Trophoblast cell (in vitro differentiated cells and primary cell): ENCODE measurements at regions not wholly inside any gene's neighbourhood (a gene's known extent, or its start where the extent isn't known, plus 50 kb on each side); places are given as distances from the start of the nearest gene placed in this dataset.

Source experiments
- DNase-seq, 2 donors: peaks; one replicate each; pipeline ENCODE4 v3.0.0-alpha.2; 2016
- H2AFZ ChIP-seq: 2 replicates; pipeline ENCODE4 v1.6.1; 2013; ENCODE audit warnings: low read length, moderate library complexity, mild to moderate bottlenecking; ENCODE audit not compliant: insufficient read depth, poor library complexity
- H2AK5ac ChIP-seq: 2 replicates; pipeline ENCODE4 v1.6.1; 2013; ENCODE audit warnings: mild to moderate bottlenecking, low read length
- H2BK120ac ChIP-seq: 2 replicates; pipeline ENCODE4 v1.6.1; 2013; ENCODE audit warnings: low read length, mild to moderate bottlenecking, moderate library complexity; ENCODE audit not compliant: insufficient read depth, poor library complexity
- H2BK12ac ChIP-seq: 2 replicates; pipeline ENCODE4 v1.6.1; 2013; ENCODE audit warnings: mild to moderate bottlenecking, low read length, moderate library complexity
- H2BK5ac ChIP-seq: 2 replicates; pipeline ENCODE4 v1.6.1; 2013; ENCODE audit warnings: low read length, low read depth, moderate library complexity, mild to moderate bottlenecking; ENCODE audit not compliant: poor library complexity
- H3K14ac ChIP-seq: 2 replicates; pipeline ENCODE4 v1.6.1; 2013; ENCODE audit warnings: mild to moderate bottlenecking, low read length
- H3K18ac ChIP-seq: 2 replicates; pipeline ENCODE4 v1.6.1; 2013; ENCODE audit warnings: mild to moderate bottlenecking, low read length
- H3K23ac ChIP-seq: 2 replicates; pipeline ENCODE4 v1.6.1; 2013; ENCODE audit warnings: low read length
- H3K27ac ChIP-seq: 2 replicates; pipeline ENCODE4 v1.5.1; 2013; ENCODE audit warnings: low read depth, mild to moderate bottlenecking, inconsistent platforms, low read length, moderate library complexity
- H3K27me3 ChIP-seq: 2 replicates; pipeline ENCODE4 v1.6.1; 2013; ENCODE audit warnings: inconsistent platforms, mild to moderate bottlenecking, low read length, moderate library complexity; ENCODE audit not compliant: insufficient read depth
- H3K36me3 ChIP-seq, 2 experiments: 1 replicate in 1 of 2; 2 replicates in 1 of 2; pipeline ENCODE4 v1.6.1; 2013; ENCODE audit warnings: low read length in 2 of 2, mild to moderate bottlenecking in 2 of 2, moderate library complexity in 1 of 2; ENCODE audit not compliant: insufficient read depth in 2 of 2, control insufficient read depth in 1 of 2
- H3K4ac ChIP-seq: 2 replicates; pipeline ENCODE4 v1.6.1; 2013; ENCODE audit warnings: low read depth, mild to moderate bottlenecking, low read length, moderate library complexity
- H3K4me1 ChIP-seq, 2 experiments: 1 replicate in 1 of 2; 2 replicates in 1 of 2; pipeline ENCODE4 v1.6.1; 2013; ENCODE audit warnings: low read length in 2 of 2, mild to moderate bottlenecking in 2 of 2, moderate library complexity in 1 of 2; ENCODE audit not compliant: insufficient read depth in 2 of 2, control insufficient read depth in 1 of 2
- H3K4me2 ChIP-seq: 2 replicates; pipeline ENCODE4 v1.6.1; 2013; ENCODE audit warnings: inconsistent platforms, mild to moderate bottlenecking, low read length, moderate library complexity
- H3K4me3 ChIP-seq: 2 replicates; pipeline ENCODE4 v1.5.1; 2013; ENCODE audit warnings: mild to moderate bottlenecking, low read depth, low read length, inconsistent platforms
- H3K79me1 ChIP-seq: one replicate; pipeline ENCODE4 v1.6.1; 2013; ENCODE audit warnings: low read length
- H3K79me2 ChIP-seq: 2 replicates; pipeline ENCODE4 v1.6.1; 2013; ENCODE audit warnings: low read length, mild to moderate bottlenecking; ENCODE audit not compliant: control insufficient read depth, insufficient read depth, poor library complexity
- H3K9ac ChIP-seq: 2 replicates; pipeline ENCODE4 v1.6.1; 2013; ENCODE audit warnings: mild to moderate bottlenecking, low read length
- H3K9me3 ChIP-seq: 2 replicates; pipeline ENCODE4 v1.6.1; 2013; ENCODE audit warnings: low read depth, mild to moderate bottlenecking, control low read depth, inconsistent platforms, low read length; ENCODE audit not compliant: insufficient read depth
- H4K12ac ChIP-seq: 2 replicates; pipeline ENCODE4 v1.6.1; 2013; ENCODE audit warnings: low read depth, mild to moderate bottlenecking, low read length, moderate library complexity
- H4K8ac ChIP-seq: 2 replicates; pipeline ENCODE4 v1.6.1; 2013; ENCODE audit warnings: low read depth, mild to moderate bottlenecking, low read length, moderate library complexity
- H4K91ac ChIP-seq: one replicate; pipeline ENCODE4 v1.6.1; 2013; ENCODE audit warnings: low read depth, mild to moderate bottlenecking, low read length, moderate library complexity
- WGBS: extraction: QIAGEN DNeasy Blood & Tissue Kit; methylation state at CpG from one replicate; pipeline ENCODE4 v1.1.7; 2013; ENCODE audit warnings: missing lambda C conversion rate; ENCODE audit not compliant: insufficient read length, insufficient coverage; ENCODE audit errors: extremely low coverage; 5-methylcytosine and 5-hydroxymethylcytosine counted together

GRCh38 chr1:37358992-37359391 lies 115.4 kb upstream of the ZC3H12A start:
- Histone ChIP-seq H2AFZ (no peak overlapping the region), H3K79me2 (no peaks in the 10 kb centered on the region), H3K27ac (no peak overlapping the region), H2BK5ac (no peak overlapping the region), H4K8ac (no peak overlapping the region), H4K91ac (no peak overlapping the region), H3K14ac (no peak overlapping the region), H3K9ac (no peak overlapping the region), H4K12ac (no peak overlapping the region), H3K36me3 (no peaks in the 10 kb centered on the region), H3K4me3 (no peak overlapping the region), H3K4me1 (peaks cover 0 to 3% of the 10 kb centered on the region in 2 experiments), H2BK12ac (no peak overlapping the region), H2BK120ac (no peak overlapping the region), H3K18ac (no peak overlapping the region), H3K23ac (no peak overlapping the region), H3K4me2 (no peak overlapping the region), H3K4ac (no peak overlapping the region), H3K27me3 (no peaks in the 10 kb centered on the region), H3K9me3 (peaks cover 2% of the 10 kb centered on the region), H2AK5ac (no peak overlapping the region), H3K79me1 (no peaks in the 10 kb centered on the region)
- no peak for DNase-seq
- no CpG with 5 or more reads among the region's 4 CpGs for WGBS

- Histone ChIP-seq H3K18ac (no peak overlapping the region), H3K9ac (no peak overlapping the region), H4K91ac (no peak overlapping the region), H3K4me1 (peaks cover 0 to 3% of the 10 kb centered on the region in 2 experiments), H3K4ac (no peak overlapping the region), H2BK5ac (no peak overlapping the region), H2AFZ (no peak overlapping the region), H3K27me3 (no peaks in the 10 kb centered on the region), H4K12ac (no peak overlapping the region), H2BK12ac (no peak overlapping the region), H3K23ac (no peak overlapping the region), H3K9me3 (peaks cover 2% of the 10 kb centered on the region), H3K4me3 (no peak overlapping the region), H2BK120ac (no peak overlapping the region), H2AK5ac (no peak overlapping the region), H3K36me3 (no peaks in the 10 kb centered on the region), H4K8ac (no peak overlapping the region), H3K79me1 (no peaks in the 10 kb centered on the region), H3K4me2 (no peak overlapping the region), H3K79me2 (no peaks in the 10 kb centered on the region), H3K14ac (no peak overlapping the region), H3K27ac (no peak overlapping the region)
- no peak for DNase-seq
- no CpG with 5 or more reads among the region's 6 CpGs for WGBS
Measured at GRCh38 chr1:37360011-37360410, 114.4 kb upstream of the ZC3H12A start.

GRCh38 chr1:37362594-37363385 lies 111.6 kb upstream of the ZC3H12A start:
- no peak overlapping the region for H3K18ac ChIP-seq
- no peaks in the 10 kb centered on the region for H3K79me2 ChIP-seq
- no peak overlapping the region for H4K12ac ChIP-seq
- no peak overlapping the region for H3K4ac ChIP-seq
- H3K9me3 ChIP-seq = peaks cover 2% of the 10 kb centered on the region
- no peak for DNase-seq
- no peak overlapping the region for H3K27ac ChIP-seq
- no peak overlapping the region for H3K9ac ChIP-seq
- no peak overlapping the region for H4K8ac ChIP-seq
- H2BK5ac ChIP-seq = no peak overlapping the region
- peaks cover 0 to 3% of the 10 kb centered on the region in 2 experiments for H3K4me1 ChIP-seq
- H3K79me1 ChIP-seq = no peaks in the 10 kb centered on the region
- no peak overlapping the region for H3K4me2 ChIP-seq
- H3K23ac ChIP-seq = no peak overlapping the region
- H2BK120ac ChIP-seq = no peak overlapping the region
- no peak overlapping the region for H2BK12ac ChIP-seq
- H3K4me3 ChIP-seq = no peak overlapping the region
- no CpG with 5 or more reads among the region's 11 CpGs for WGBS
- no peak overlapping the region for H2AFZ ChIP-seq
- H2AK5ac ChIP-seq = no peak overlapping the region
- no peak overlapping the region for H4K91ac ChIP-seq
- no peak overlapping the region for H3K14ac ChIP-seq
- H3K27me3 ChIP-seq = no peaks in the 10 kb centered on the region
- H3K36me3 ChIP-seq = no peaks in the 10 kb centered on the region

- Histone ChIP-seq H3K4ac (no peak overlapping the region), H3K27me3 (no peaks in the 10 kb centered on the region), H2AK5ac (no peak overlapping the region), H3K4me3 (no peak overlapping the region), H3K4me1 (peaks cover 0 to 3% of the 10 kb centered on the region in 2 experiments), H3K14ac (no peak overlapping the region), H3K36me3 (no peaks in the 10 kb centered on the region), H3K4me2 (no peak overlapping the region), H4K8ac (no peak overlapping the region), H4K12ac (no peak overlapping the region), H2BK5ac (no peak overlapping the region), H3K9me3 (no peaks in the 10 kb centered on the region), H3K23ac (no peak overlapping the region), H3K27ac (no peak overlapping the region), H3K79me1 (no peaks in the 10 kb centered on the region), H2BK120ac (no peak overlapping the region), H3K9ac (no peak overlapping the region), H2BK12ac (no peak overlapping the region), H4K91ac (no peak overlapping the region), H2AFZ (no peak overlapping the region), H3K18ac (no peak overlapping the region), H3K79me2 (no peaks in the 10 kb centered on the region)
- WGBS = no CpG with 5 or more reads among the region's 4 CpGs
- DNase-seq = no peak
Measured at GRCh38 chr1:37363535-37363934, 110.8 kb upstream of the ZC3H12A start.
